22Rv1 (cell line): ENCODE measurements at regions not wholly inside any gene's neighbourhood (a gene's known extent, or its start where the extent isn't known, plus 50 kb on each side); places are given as distances from the start of the nearest gene placed in this dataset.

Experiments
- H3K27ac ChIP-seq: fragments of 450-650 bp; 2 replicates; pipeline ENCODE4 v1.5.1; 2017
- CTCF ChIP-seq: fragments of 450-650 bp; IDR thresholded peaks from 2 replicates; pipeline ENCODE4 v1.5.1; 2017; ENCODE audit warnings: mild to moderate bottlenecking
- ZFX ChIP-seq: fragments of 450-650 bp; IDR thresholded peaks from 2 replicates; pipeline ENCODE4 v1.6.1; 2017; ENCODE audit warnings: antibody characterized with exemption, borderline replicate concordance

GRCh38 chr20:60494476-60494875 lies 536.3 kb downstream of the CDH26 start:
- no peak overlapping the region for H3K27ac ChIP-seq
- TF ChIP-seq CTCF (no peak), ZFX (no peak)

DNA sequence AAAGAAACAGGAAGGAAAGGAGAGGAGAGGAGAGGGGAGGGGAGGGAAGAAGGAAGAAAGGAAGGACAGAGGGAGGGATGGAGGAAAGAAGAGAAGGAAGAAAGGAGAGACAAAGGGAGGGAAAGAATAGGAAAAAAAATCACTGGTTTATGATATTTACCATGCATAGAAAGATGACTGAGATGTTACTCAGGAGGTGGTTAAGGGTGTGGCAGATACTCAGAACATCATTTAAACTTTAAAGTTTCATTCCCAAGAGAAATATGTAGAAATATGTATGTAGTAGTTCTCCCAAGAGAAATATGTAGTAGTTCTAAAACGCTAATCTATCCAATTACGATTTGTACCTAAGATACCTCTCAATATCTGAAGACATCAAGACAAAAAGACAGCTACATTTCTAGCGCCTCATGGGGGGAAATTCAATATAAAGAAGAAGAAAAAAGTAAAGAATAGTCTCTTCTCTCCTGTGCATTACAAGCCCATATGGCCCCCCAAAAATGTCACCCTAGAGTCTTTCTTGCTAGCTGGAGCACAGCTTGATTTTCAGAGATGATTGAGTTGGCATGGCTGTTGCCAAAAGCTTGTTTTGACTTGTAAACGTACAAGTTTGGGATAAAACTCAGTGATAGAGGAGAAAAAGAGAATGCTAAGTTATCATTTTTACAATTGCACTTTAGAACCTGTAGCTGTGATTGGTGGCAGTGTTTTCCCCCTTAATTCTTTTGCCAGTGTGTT lies 539.2 kb downstream of the CDH26 start:
- TF ChIP-seq ZFX (no peak), CTCF (no peak)
- no peak overlapping the region for H3K27ac ChIP-seq

DNA sequence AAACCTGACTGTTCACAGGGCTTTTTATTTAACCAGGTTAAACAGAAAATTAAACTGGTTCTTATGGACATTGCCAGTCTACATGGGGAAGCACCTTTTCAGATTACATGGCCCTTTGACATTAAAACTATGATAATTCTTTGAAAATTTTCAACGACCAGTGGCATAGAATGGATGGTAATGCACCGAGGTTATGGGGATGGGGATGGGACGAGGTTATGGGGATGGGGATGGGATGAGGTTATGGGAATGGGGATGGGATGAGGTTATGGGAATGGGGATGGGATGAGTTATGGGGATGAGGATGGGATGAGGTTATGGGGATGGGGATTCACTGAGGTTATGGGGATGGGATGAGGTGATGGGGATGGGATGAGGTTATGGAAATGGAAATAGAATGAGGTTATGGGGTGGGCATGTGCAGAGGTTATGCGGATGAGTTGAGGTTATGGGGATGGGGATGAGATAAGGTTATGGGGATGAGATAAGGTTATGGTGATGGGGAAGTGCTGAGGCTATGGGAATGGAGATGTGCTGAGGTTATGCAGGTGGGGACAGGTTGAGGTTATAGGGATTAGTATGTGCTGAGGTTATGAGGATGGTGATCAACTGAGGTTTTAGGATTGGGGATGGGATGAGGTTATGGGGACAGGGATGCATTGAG lies 541.9 kb downstream of the CDH26 start:
- H3K27ac ChIP-seq: no peak overlapping the region
- no peak for TF ChIP-seq CTCF
- no peak for TF ChIP-seq ZFX

- H3K27ac ChIP-seq: no peak overlapping the region
- no peak for TF ChIP-seq CTCF
Measured at GRCh38 chr20:60501048-60501447, 542.8 kb downstream of the CDH26 start.

DNA sequence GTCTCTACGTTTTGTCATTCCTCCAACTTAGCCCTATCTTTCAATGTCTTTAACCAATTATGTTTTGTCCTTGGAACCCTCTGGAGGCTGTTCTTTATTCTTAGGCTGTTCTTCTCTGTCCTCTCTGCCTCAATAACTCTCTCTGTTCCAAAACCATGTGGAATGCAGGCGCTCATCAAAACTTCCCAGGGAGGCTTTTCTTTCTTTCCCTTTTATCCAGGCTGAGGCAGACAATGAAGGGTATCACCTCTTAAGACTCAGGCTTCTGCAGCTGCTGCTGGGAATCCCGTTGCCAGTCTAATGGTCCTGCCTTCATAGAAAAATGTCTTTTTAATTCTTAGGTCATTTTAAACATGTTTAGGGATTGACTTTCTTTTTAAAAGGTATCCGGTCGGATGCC lies 544.7 kb downstream of the CDH26 start:
- no peak for TF ChIP-seq ZFX
- no peak for TF ChIP-seq CTCF
- no peak overlapping the region for H3K27ac ChIP-seq

DNA sequence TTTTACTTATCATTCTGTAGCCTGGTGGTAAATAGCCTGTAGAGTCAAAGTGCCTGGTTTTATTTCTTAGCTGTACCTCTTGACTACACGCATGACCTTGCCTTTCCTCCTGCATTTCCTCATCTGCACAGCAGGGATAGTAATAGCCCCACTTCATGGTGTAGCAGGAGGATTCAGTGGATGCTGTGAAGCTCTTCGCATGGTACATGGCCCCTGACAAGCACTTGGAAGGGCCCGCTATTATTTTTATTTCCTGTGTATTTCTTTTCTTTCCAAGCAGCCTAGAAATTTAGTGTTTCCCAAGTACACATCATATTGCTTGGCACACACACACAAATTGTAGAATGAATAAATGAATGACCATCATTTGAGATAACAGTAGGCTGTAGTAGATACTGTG lies 547.2 kb downstream of the CDH26 start:
- no peak for TF ChIP-seq CTCF
- no peak for TF ChIP-seq ZFX
- no peak overlapping the region for H3K27ac ChIP-seq

- no peak for TF ChIP-seq CTCF
- no peak for TF ChIP-seq ZFX
Measured at GRCh38 chr20:60506061-60506460, 547.8 kb downstream of the CDH26 start.

More at GRCh38 chr20:60506061-60506460, 547.8 kb downstream of the CDH26 start:
- H3K27ac ChIP-seq: no peak overlapping the region
